SK-N-SH (cell line): ENCODE measurements at regions not wholly inside any gene's neighbourhood (a gene's known extent, or its start where the extent isn't known, plus 50 kb on each side); places are given as distances from the start of the nearest gene placed in this dataset.

Experiments
- CTCF ChIA-PET: fragments of 300-600, 350-600 bp; formaldehyde crosslinking; extraction: SDS; loops from one replicate; lab custom pipeline; 2021; lab: Yijun Ruan, JAX
- POLR2A ChIA-PET: fragments of 350-600 bp; sonication (Branson Sonifier 250); formaldehyde crosslinking; extraction: SDS; loops from one replicate; lab custom pipeline; 2020; ENCODE audit warnings: antibody characterized with exemption, inconsistent platforms; lab: Yijun Ruan, JAX
- DNase-seq: peaks from one replicate; pipeline ENCODE4 v3.0.0; 2012
- H2AFZ ChIP-seq: fragments of 200-600 bp; sonication (generic); 2 replicates; pipeline ENCODE4 v1.8.1; 2016; ENCODE audit warnings: antibody characterized with exemption, mild to moderate bottlenecking, low read depth
- H3F3A ChIP-seq: fragments of 200-600 bp; sonication (generic); replicated peaks from 2 replicates; pipeline ENCODE3; 2016; ENCODE audit warnings: antibody characterized with exemption, mild to moderate bottlenecking; ENCODE audit not compliant: insufficient read depth
- H3K27ac ChIP-seq, 2 experiments: fragments of 200-500 bp in 1 of 2; fragments of 200-600 bp in 1 of 2; sonication (Bioruptor generic) in 1 of 2; sonication (generic), shearing (Covaris generic) in 1 of 2; 2 replicates each; pipeline versions ENCODE4 v1.5.1 to v1.6.1; 2014 to 2016; ENCODE audit warnings: low read depth in 2 of 2, inconsistent platforms in 1 of 2, low read length in 1 of 2, mild to moderate bottlenecking in 1 of 2, mixed read lengths in 1 of 2
- H3K27me3 ChIP-seq: fragments of 200-600 bp; sonication (generic), shearing (Covaris generic); 2 replicates; pipeline ENCODE4 v1.6.1; 2016; ENCODE audit warnings: mixed run types; ENCODE audit not compliant: insufficient read depth
- H3K36me3 ChIP-seq, 2 experiments: fragments of 200-500 bp in 1 of 2; fragments of 200-600 bp in 1 of 2; sonication (Bioruptor generic) in 1 of 2; sonication (generic) in 1 of 2; replicated peaks in 1 of 2; 2 replicates each; pipeline versions ENCODE3 to v1.5.1; 2014 to 2016; ENCODE audit warnings: low read length in 1 of 2, mild to moderate bottlenecking in 1 of 2; ENCODE audit not compliant: insufficient read depth in 2 of 2, control insufficient read depth in 1 of 2
- H3K4me1 ChIP-seq, 2 experiments: fragments of 200-500 bp in 1 of 2; fragments of 200-600 bp in 1 of 2; sonication (Bioruptor generic) in 1 of 2; sonication (generic), shearing (Covaris generic) in 1 of 2; 2 replicates each; pipeline versions ENCODE4 v1.5.1 to v1.6.1; 2014 to 2016; ENCODE audit warnings: low read depth in 1 of 2, low read length in 1 of 2, mixed run types in 1 of 2; ENCODE audit not compliant: insufficient read depth in 2 of 2, control insufficient read depth in 1 of 2
- H3K4me2 ChIP-seq: fragments of 200-600 bp; sonication (generic), shearing (Covaris generic); 2 replicates; pipeline ENCODE4 v1.6.1; 2017; ENCODE audit warnings: mixed run types
- H3K4me3 ChIP-seq, 2 experiments: fragments of 200-500 bp in 1 of 2; fragments of 200-600 bp in 1 of 2; sonication (Bioruptor generic) in 1 of 2; sonication (generic), shearing (Covaris generic) in 1 of 2; 2 replicates each; pipeline versions ENCODE4 v1.5.1 to v1.8.1; 2014 to 2016; ENCODE audit warnings: low read depth in 2 of 2, inconsistent platforms in 1 of 2, low read length in 1 of 2, mild to moderate bottlenecking in 1 of 2, mixed read lengths in 1 of 2, moderate library complexity in 1 of 2
- H3K79me2 ChIP-seq: fragments of 200-600 bp; sonication (generic); 2 replicates; pipeline ENCODE4 v1.8.1; 2017; ENCODE audit warnings: mild to moderate bottlenecking; ENCODE audit not compliant: insufficient read depth
- H3K9ac ChIP-seq: fragments of 200-600 bp; sonication (generic); 2 replicates; pipeline ENCODE4 v1.6.1; 2017; ENCODE audit warnings: mixed run types
- H3K9me2 ChIP-seq: fragments of 200-600 bp; sonication (generic); 2 replicates; pipeline ENCODE4 v1.6.1; 2017; ENCODE audit warnings: mixed run types
- H3K9me3 ChIP-seq: fragments of 200-600 bp; sonication (generic); 2 replicates; pipeline ENCODE4 v1.6.1; 2017; ENCODE audit warnings: mixed run types, mild to moderate bottlenecking, moderate library complexity
- H4K20me1 ChIP-seq: fragments of 200-600 bp; sonication (generic); 2 replicates; pipeline ENCODE4 v1.6.1; 2017; ENCODE audit warnings: mild to moderate bottlenecking, mixed run types; ENCODE audit not compliant: insufficient read depth
- FOSL2 ChIP-seq: IDR thresholded peaks from 2 replicates; pipeline ENCODE4 v1.4.0; 2012; ENCODE audit warnings: low read depth, mild to moderate bottlenecking, moderate library complexity, borderline replicate concordance
- FOXJ3 ChIP-seq: sonication (generic); formaldehyde crosslinking; IDR thresholded peaks from 2 replicates; pipeline ENCODE4 v1.5.1; 2020; ENCODE audit warnings: mild to moderate bottlenecking, missing genetic modification reagents
- FOXM1 ChIP-seq: IDR thresholded peaks from 2 replicates; pipeline ENCODE4 v1.4.0; 2012; ENCODE audit warnings: low read depth, mild to moderate bottlenecking
- JUND ChIP-seq: IDR thresholded peaks from 2 replicates; pipeline ENCODE4 v1.4.0; 2012
- MEF2A ChIP-seq: IDR thresholded peaks from 2 replicates; pipeline ENCODE4 v1.4.0; 2012; ENCODE audit warnings: low read depth, borderline replicate concordance
- MXI1 ChIP-seq: IDR thresholded peaks from 2 replicates; pipeline ENCODE4 v1.6.1; 2012; ENCODE audit warnings: mild to moderate bottlenecking, low read depth, low read length, improper control_type of control experiment
- NRF1 ChIP-seq: IDR thresholded peaks from 2 replicates; pipeline ENCODE4 v1.6.1; 2012; ENCODE audit warnings: low read depth, mild to moderate bottlenecking, low read length
- POLR2AphosphoS5 ChIP-seq: IDR thresholded peaks from 2 replicates; pipeline ENCODE4 v1.6.1; 2012; ENCODE audit warnings: low read depth, low read length
- RCOR1 ChIP-seq: fragments of 150-350 bp; IDR thresholded peaks from 2 replicates; pipeline ENCODE4 v1.6.1; 2017; ENCODE audit warnings: antibody characterized with exemption, low read length
- RFX5 ChIP-seq: IDR thresholded peaks from 2 replicates; pipeline ENCODE4 v1.6.1; 2012; ENCODE audit warnings: mild to moderate bottlenecking, improper control_type of control experiment, low read length
- RXRA ChIP-seq: IDR thresholded peaks from 2 replicates; pipeline ENCODE4 v1.4.0; 2012; ENCODE audit warnings: low read depth, mild to moderate bottlenecking, borderline replicate concordance
- TAF1 ChIP-seq: IDR thresholded peaks from 2 replicates; pipeline ENCODE4 v1.6.1; 2012; ENCODE audit warnings: low read depth, mild to moderate bottlenecking, low read length, moderate library complexity, borderline replicate concordance
- TEAD4 ChIP-seq: IDR thresholded peaks from 2 replicates; pipeline ENCODE4 v1.4.0; 2012; ENCODE audit warnings: mild to moderate bottlenecking, borderline replicate concordance; ENCODE audit not compliant: insufficient read depth
- YY1 ChIP-seq: IDR thresholded peaks from 2 replicates; pipeline ENCODE4 v1.4.0; 2012; ENCODE audit warnings: low read depth, mild to moderate bottlenecking
- WGBS: methylation state at CpG from one replicate; pipeline ENCODE4 v1.1.6; 2017; ENCODE audit warnings: low lambda C conversion rate; 5-methylcytosine and 5-hydroxymethylcytosine counted together
- TF ChIP-seq, protein P1 (sequence below): IDR thresholded peaks from 2 replicates; pipeline ENCODE4 v1.4.0; 2012; ENCODE audit warnings: low read depth, borderline replicate concordance
- TF ChIP-seq, protein P2 (sequence below): IDR thresholded peaks from 2 replicates; pipeline ENCODE4 v1.4.0; 2012; ENCODE audit warnings: low read depth
- TF ChIP-seq, protein P3 (sequence below): fragments of 200-600 bp; sonication (generic); IDR thresholded peaks from 2 replicates; pipeline ENCODE4 v1.6.1; 2017; ENCODE audit warnings: antibody characterized with exemption, mild to moderate bottlenecking, moderate library complexity
- TF ChIP-seq, protein P4 (sequence below): IDR thresholded peaks from 2 replicates; pipeline ENCODE4 v1.4.0; 2012; ENCODE audit warnings: low read depth, borderline replicate concordance
- TF ChIP-seq, protein P5 (sequence below): IDR thresholded peaks from 2 replicates; pipeline ENCODE4; 2012

DNA sequence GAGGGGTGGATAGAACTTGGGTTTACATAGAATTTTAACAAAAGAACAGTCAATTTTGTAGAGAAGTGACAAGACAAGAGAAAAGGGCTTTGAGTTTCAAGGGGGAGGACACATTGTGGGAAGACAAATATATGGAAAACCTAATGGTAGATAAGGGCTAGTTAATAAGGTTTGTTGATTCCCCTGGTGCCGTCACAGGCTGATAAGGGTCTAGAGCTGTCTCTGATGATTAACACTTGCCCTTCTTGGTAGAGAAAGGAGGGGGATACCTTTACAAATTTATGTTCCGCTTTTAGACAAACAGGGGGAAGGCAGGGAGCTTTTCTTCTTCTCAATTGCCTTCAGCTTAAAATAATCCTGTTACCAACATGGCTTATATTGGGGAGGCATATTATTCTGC lies 124.3 kb downstream of the ETS2 start:
- Histone ChIP-seq H3K27me3 (no peaks in the 10 kb centered on the region), H3K79me2 (no peaks in the 10 kb centered on the region), H3K4me2 (no peak overlapping the region), H3K4me1 (peaks cover 0 to 12% of the 10 kb centered on the region in 2 experiments; a peak in 3 of 4 replicates), H3K9ac (no peak overlapping the region), H3K9me3 (no peaks in the 10 kb centered on the region), H3K27ac (no peak overlapping the region), H2AFZ (no peak overlapping the region), H3F3A (no peaks in the 10 kb centered on the region), H4K20me1 (no peaks in the 10 kb centered on the region), H3K4me3 (no peak overlapping the region), H3K36me3 (no peaks in the 10 kb centered on the region), H3K9me2 (no peaks in the 10 kb centered on the region)
- ChIA-PET POLR2A (no interaction called here), CTCF (no interaction called here)
- TF ChIP-seq, protein P1, sequence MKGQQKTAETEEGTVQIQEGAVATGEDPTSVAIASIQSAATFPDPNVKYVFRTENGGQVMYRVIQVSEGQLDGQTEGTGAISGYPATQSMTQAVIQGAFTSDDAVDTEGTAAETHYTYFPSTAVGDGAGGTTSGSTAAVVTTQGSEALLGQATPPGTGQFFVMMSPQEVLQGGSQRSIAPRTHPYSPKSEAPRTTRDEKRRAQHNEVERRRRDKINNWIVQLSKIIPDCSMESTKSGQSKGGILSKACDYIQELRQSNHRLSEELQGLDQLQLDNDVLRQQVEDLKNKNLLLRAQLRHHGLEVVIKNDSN: no peak
- TF ChIP-seq FOXJ3 (CRISPR knock-in tag) (no peak), TEAD4 (no peak), TAF1 (no peak), POLR2AphosphoS5 (no peak), RFX5 (no peak), JUND (no peak), MXI1 (no peak), RXRA (no peak), FOSL2 (no peak), MEF2A (no peak), YY1 (no peak)
- TF ChIP-seq, protein P2, sequence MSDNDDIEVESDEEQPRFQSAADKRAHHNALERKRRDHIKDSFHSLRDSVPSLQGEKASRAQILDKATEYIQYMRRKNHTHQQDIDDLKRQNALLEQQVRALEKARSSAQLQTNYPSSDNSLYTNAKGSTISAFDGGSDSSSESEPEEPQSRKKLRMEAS: no peak
- TF ChIP-seq, protein P3, sequence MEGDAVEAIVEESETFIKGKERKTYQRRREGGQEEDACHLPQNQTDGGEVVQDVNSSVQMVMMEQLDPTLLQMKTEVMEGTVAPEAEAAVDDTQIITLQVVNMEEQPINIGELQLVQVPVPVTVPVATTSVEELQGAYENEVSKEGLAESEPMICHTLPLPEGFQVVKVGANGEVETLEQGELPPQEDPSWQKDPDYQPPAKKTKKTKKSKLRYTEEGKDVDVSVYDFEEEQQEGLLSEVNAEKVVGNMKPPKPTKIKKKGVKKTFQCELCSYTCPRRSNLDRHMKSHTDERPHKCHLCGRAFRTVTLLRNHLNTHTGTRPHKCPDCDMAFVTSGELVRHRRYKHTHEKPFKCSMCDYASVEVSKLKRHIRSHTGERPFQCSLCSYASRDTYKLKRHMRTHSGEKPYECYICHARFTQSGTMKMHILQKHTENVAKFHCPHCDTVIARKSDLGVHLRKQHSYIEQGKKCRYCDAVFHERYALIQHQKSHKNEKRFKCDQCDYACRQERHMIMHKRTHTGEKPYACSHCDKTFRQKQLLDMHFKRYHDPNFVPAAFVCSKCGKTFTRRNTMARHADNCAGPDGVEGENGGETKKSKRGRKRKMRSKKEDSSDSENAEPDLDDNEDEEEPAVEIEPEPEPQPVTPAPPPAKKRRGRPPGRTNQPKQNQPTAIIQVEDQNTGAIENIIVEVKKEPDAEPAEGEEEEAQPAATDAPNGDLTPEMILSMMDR: no peak
- 94% methylated on average over 2 of the region's 2 CpGs for whole genome bisulfite sequencing
- DNase-seq: no peak

DNA sequence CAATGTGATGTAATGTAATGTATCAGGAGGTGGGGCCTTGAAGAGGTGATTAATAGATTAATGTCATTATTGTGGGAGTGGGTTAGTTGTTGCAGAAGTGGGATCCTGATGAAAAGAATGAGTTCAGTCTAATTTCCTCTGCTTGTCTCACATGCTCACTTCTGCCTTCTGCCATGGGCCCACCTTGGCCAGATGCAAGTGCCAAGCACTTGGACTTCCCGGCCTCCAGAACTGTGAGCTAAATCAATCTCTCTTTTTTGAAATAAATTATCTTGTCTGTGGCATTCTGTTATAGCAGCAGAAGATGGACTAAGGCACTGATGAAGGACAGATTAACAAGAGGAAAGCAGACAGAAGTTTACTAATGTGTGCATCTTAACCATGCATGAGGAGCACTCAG lies 123.9 kb downstream of the ETS2 start:
- Histone ChIP-seq H3K27ac (no peak overlapping the region), H2AFZ (no peak overlapping the region), H3K9me2 (no peaks in the 10 kb centered on the region), H3K27me3 (no peaks in the 10 kb centered on the region), H3K4me2 (no peak overlapping the region), H4K20me1 (no peaks in the 10 kb centered on the region), H3K4me3 (no peak overlapping the region), H3K9ac (no peak overlapping the region), H3F3A (no peaks in the 10 kb centered on the region), H3K79me2 (no peaks in the 10 kb centered on the region), H3K9me3 (no peaks in the 10 kb centered on the region), H3K4me1 (peaks cover 0 to 12% of the 10 kb centered on the region in 2 experiments; a peak in 3 of 4 replicates), H3K36me3 (no peaks in the 10 kb centered on the region)
- DNase-seq: no peak
- ChIA-PET POLR2A (no interaction called here), CTCF (no interaction called here)
- WGBS: 90% methylated on average over 1 of the region's 1 CpG
- TF ChIP-seq, protein P4, sequence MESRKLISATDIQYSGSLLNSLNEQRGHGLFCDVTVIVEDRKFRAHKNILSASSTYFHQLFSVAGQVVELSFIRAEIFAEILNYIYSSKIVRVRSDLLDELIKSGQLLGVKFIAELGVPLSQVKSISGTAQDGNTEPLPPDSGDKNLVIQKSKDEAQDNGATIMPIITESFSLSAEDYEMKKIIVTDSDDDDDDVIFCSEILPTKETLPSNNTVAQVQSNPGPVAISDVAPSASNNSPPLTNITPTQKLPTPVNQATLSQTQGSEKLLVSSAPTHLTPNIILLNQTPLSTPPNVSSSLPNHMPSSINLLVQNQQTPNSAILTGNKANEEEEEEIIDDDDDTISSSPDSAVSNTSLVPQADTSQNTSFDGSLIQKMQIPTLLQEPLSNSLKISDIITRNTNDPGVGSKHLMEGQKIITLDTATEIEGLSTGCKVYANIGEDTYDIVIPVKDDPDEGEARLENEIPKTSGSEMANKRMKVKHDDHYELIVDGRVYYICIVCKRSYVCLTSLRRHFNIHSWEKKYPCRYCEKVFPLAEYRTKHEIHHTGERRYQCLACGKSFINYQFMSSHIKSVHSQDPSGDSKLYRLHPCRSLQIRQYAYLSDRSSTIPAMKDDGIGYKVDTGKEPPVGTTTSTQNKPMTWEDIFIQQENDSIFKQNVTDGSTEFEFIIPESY: no peak
- TF ChIP-seq FOXJ3 (CRISPR knock-in tag) (no peak), MEF2A (no peak), RCOR1 (no peak), YY1 (no peak), NRF1 (no peak), FOXM1 (no peak)
- TF ChIP-seq, protein P2: no peak
- TF ChIP-seq, protein P5, sequence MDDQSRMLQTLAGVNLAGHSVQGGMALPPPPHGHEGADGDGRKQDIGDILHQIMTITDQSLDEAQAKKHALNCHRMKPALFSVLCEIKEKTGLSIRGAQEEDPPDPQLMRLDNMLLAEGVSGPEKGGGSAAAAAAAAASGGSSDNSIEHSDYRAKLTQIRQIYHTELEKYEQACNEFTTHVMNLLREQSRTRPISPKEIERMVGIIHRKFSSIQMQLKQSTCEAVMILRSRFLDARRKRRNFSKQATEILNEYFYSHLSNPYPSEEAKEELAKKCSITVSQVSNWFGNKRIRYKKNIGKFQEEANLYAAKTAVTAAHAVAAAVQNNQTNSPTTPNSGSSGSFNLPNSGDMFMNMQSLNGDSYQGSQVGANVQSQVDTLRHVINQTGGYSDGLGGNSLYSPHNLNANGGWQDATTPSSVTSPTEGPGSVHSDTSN: no peak
